ENCODE measurements at regions not wholly inside any gene's neighbourhood (a gene's known extent, or its start where the extent isn't known, plus 50 kb on each side); places are given as distances from the start of the nearest gene placed in this dataset.

DNA sequence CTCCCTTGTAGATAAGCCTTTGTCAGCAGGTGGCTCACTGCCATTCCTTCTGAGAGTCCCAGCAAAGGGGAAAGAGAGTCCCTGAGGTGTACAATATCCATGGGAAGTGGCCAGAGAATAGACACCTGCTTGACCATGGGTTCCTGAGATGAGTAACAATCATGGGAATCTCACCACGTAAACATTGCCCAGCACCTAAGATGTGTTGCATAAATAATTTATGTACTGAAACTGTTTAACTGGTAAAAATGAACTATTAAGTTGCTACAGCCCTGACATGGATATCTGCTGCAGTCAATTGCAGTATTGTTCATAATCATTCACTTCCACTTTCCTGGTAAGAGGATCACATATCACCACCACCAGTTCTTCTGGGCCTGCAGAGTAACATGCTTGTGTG, 123.8 kb upstream of the INHBA start:
- TF ChIP-seq, protein P1, sequence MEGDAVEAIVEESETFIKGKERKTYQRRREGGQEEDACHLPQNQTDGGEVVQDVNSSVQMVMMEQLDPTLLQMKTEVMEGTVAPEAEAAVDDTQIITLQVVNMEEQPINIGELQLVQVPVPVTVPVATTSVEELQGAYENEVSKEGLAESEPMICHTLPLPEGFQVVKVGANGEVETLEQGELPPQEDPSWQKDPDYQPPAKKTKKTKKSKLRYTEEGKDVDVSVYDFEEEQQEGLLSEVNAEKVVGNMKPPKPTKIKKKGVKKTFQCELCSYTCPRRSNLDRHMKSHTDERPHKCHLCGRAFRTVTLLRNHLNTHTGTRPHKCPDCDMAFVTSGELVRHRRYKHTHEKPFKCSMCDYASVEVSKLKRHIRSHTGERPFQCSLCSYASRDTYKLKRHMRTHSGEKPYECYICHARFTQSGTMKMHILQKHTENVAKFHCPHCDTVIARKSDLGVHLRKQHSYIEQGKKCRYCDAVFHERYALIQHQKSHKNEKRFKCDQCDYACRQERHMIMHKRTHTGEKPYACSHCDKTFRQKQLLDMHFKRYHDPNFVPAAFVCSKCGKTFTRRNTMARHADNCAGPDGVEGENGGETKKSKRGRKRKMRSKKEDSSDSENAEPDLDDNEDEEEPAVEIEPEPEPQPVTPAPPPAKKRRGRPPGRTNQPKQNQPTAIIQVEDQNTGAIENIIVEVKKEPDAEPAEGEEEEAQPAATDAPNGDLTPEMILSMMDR (IDR thresholded peaks at IDR 0.05 in 8 of 11, conservative IDR thresholded peaks at IDR 0.05 in 3 of 11) = no peak
- TF ChIP-seq POLR2AphosphoS5 (IDR thresholded peaks at IDR 0.05) = no peak
- no peak for TF ChIP-seq POLR2A (IDR thresholded peaks at IDR 0.05)

All from spleen (tissue), 7 donors.